ENCODE measurements at regions not wholly inside any gene's neighbourhood (a gene's known extent, or its start where the extent isn't known, plus 50 kb on each side); places are given as distances from the start of the nearest gene placed in this dataset.

DNA sequence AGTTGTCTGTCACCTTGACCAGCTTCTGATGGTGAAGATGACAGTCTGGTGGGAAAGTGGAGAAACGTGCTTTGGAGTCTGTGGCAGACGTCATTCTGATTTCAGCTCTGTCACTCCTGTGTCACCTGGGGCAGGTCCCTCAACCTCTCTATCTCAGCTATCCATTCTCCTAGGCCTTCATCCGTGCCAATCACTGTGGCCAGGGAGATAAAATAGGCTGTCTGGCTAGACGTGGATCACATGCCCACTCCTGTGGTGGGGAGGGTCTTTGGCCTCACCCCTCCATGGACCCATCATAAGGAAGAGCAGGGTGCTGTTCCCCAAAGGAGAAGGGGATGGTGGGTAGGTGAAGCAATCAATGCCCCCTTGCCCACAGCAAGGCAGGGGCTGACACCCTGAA is 140.3 kb downstream of the ACTL8 start:
- DNase-seq (ENCODE audit: low read depth in 1 of 2, low spot score in 2 of 2) (no peak), FAIRE-seq (no peak)
- Histone ChIP-seq H4K5ac (ENCODE audit: insufficient read length, low read depth, low read length) (no peak overlapping the region), H3K27ac (ENCODE audit: low read depth, low read length) (no peak overlapping the region), H3K4ac (replicated peaks; ENCODE audit: insufficient read length, low read depth, low read length) (no peak overlapping the region), H4K91ac (replicated peaks; ENCODE audit: insufficient read length, low read length) (no peak overlapping the region), H4K8ac (ENCODE audit: extremely low read depth, insufficient read depth, low read length) (no peak overlapping the region), H2BK15ac (ENCODE audit: low read length) (no peak overlapping the region), H3K4me2 (ENCODE audit: insufficient read depth in 1 of 2, low read depth in 2 of 2, low read length in 2 of 2) (no peak overlapping the region), H3K14ac (ENCODE audit: insufficient read length) (no peak overlapping the region), H2BK5ac (ENCODE audit: low read depth, low read length) (peak overlapping the region; percentile 75; the same call in 1 of the 2 replicates), H3K4me1 (replicated peaks in 1 of 4; ENCODE audit: control insufficient read depth in 3 of 4, insufficient read depth in 4 of 4, low read length in 3 of 4) (no peaks in the 10 kb centered on the region), H3K23ac (ENCODE audit: insufficient read length) (no peak overlapping the region), H2AFZ (ENCODE audit: low read length) (no peak overlapping the region), H3K18ac (ENCODE audit: extremely low read depth, low read length) (no peak overlapping the region), H3K23me2 (ENCODE audit: low read depth, low read length) (0 out of 2 replicates have a peak, but pooled peaks cover 1% of the 10 kb centered on the region), H3K9me3 (ENCODE audit: insufficient read depth in 2 of 2, low read depth in 1 of 2, low read length in 1 of 2) (no peaks in the 10 kb centered on the region), H3K9ac (replicated peaks in 1 of 4; ENCODE audit: extremely low read depth in 1 of 4, low read depth in 3 of 4, low read length in 3 of 4) (no peak overlapping the region), H3K36me3 (ENCODE audit: control insufficient read depth in 2 of 4, insufficient read depth in 4 of 4, low read length in 3 of 4) (no peaks in the 10 kb centered on the region), H2AK5ac (ENCODE audit: low read depth, low read length) (no peak overlapping the region), H3K79me1 (ENCODE audit: low read depth, low read length) (no peaks in the 10 kb centered on the region), H2BK120ac (replicated peaks; ENCODE audit: low read depth, low read length) (no peak overlapping the region), H3K27me3 (replicated peaks in 1 of 4; ENCODE audit: control insufficient read depth in 3 of 4, extremely low read depth in 1 of 4, insufficient read depth in 3 of 4, low read length in 3 of 4) (no peaks in the 10 kb centered on the region; a peak in 1 of 7 replicates), H4K20me1 (replicated peaks in 1 of 2; ENCODE audit: control insufficient read depth in 1 of 2, insufficient read depth in 2 of 2, low read length in 2 of 2) (no peaks in the 10 kb centered on the region), H3K79me2 (ENCODE audit: control insufficient read depth in 1 of 2, insufficient read depth in 2 of 2, low read length in 2 of 2) (no peaks in the 10 kb centered on the region), H3K56ac (replicated peaks; ENCODE audit: insufficient read length, low read depth, low read length) (no peak overlapping the region), H2BK20ac (ENCODE audit: low read length) (no peak overlapping the region), H2BK12ac (ENCODE audit: low read depth, low read length) (no peak overlapping the region), H3K4me3 (ENCODE audit: extremely low read depth in 1 of 4, insufficient read depth in 2 of 4, low read depth in 3 of 4, low read length in 4 of 4) (no peak overlapping the region)
- 68% methylated on average over 4 of the region's 4 CpGs; no CpG with 5 or more reads in 1 of the 2 experiments for WGBS, 2 experiments (ENCODE audit: extremely low coverage in 1 of 2, insufficient coverage in 1 of 2, insufficient read length in 1 of 2, insufficient replicate concordance in 2 of 2, low coverage in 1 of 2, low lambda C conversion rate in 2 of 2, missing lambda C conversion rate in 1 of 2)
- TF ChIP-seq SIRT6 (IDR thresholded peaks at IDR 0.05; ENCODE audit: low read length): no peak
- TF ChIP-seq, protein P1, sequence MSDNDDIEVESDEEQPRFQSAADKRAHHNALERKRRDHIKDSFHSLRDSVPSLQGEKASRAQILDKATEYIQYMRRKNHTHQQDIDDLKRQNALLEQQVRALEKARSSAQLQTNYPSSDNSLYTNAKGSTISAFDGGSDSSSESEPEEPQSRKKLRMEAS (IDR thresholded peaks at IDR 0.05): no peak
- TF ChIP-seq TAF7 (optimal IDR thresholded peaks at IDR 0.05; ENCODE audit: borderline replicate concordance, low read depth, low read length): no peak
- TF ChIP-seq TAF1 (IDR thresholded peaks at IDR 0.05; ENCODE audit: low read depth, low read length): no peak
- TF ChIP-seq KDM1A (IDR thresholded peaks at IDR 0.05; ENCODE audit: borderline replicate concordance, low read length): no peak
- TF ChIP-seq POU5F1 (IDR thresholded peaks at IDR 0.05; ENCODE audit: low read depth, low read length): no peak
- no peak for TF ChIP-seq PHF8 (conservative IDR thresholded peaks at IDR 0.05; ENCODE audit: low read depth, low read length)
- no peak for TF ChIP-seq EGR1 (IDR thresholded peaks at IDR 0.05; ENCODE audit: borderline replicate concordance, low read depth, low read length)
- no peak for TF ChIP-seq BRCA1 (IDR thresholded peaks at IDR 0.05; ENCODE audit: low read depth, low read length)
- TF ChIP-seq SIN3A (conservative IDR thresholded peaks at IDR 0.05 in 1 of 2, IDR thresholded peaks at IDR 0.05 in 1 of 2; ENCODE audit: low read depth in 1 of 2, low read length in 2 of 2): no peak
- no peak for TF ChIP-seq TCF12 (IDR thresholded peaks at IDR 0.05; ENCODE audit: low read depth, low read length)
- TF ChIP-seq YY1 (IDR thresholded peaks at IDR 0.05; ENCODE audit: low read depth, low read length): no peak
- no peak for TF ChIP-seq JUN (IDR thresholded peaks at IDR 0.05; ENCODE audit: low read depth, low read length)
- no peak for TF ChIP-seq JUND (IDR thresholded peaks at IDR 0.05; ENCODE audit: low read length)
- ChIA-PET CTCF (ENCODE audit: partially characterized antibody) (interaction anchor here (0.7 to 1.9 kb wide), 3 partner anchors 21 to 248 kb away, joined by 3 to 4 read pairs (median 3); no protein-coding TSS in a partner anchor), POLR2A (ENCODE audit: partially characterized antibody) (no interaction called here)
